Hypothalamus (tissue), 51 donors: ENCODE measurements at regions not wholly inside any gene's neighbourhood (a gene's known extent, or its start where the extent isn't known, plus 50 kb on each side); places are given as distances from the start of the nearest gene placed in this dataset.

Source experiments
- DNase-seq, 51 donors: peaks; one replicate each; lab custom pipeline; 2025; lab: John Stamatoyannopoulos, UW

DNA sequence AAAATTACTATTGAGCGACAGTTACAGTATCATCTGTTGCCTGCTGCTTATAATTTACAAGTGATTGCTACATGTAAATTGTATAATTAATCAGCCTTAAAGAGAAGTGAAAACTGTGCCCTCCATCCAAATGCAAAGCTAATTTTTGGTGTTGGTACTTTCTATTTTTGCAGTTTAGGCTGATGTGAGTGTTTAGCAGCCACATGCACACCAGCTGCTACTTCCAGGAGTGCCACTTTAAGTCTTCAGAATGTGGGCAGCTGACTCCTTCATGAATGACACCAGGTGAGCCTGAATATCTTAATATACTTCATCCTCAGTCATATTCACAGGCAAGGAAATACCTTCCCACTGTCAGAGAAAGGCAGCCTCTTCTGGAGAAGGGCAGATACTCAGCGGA, 149.8 kb upstream of the RASGEF1B start:
- no peak for DNase-seq

DNA sequence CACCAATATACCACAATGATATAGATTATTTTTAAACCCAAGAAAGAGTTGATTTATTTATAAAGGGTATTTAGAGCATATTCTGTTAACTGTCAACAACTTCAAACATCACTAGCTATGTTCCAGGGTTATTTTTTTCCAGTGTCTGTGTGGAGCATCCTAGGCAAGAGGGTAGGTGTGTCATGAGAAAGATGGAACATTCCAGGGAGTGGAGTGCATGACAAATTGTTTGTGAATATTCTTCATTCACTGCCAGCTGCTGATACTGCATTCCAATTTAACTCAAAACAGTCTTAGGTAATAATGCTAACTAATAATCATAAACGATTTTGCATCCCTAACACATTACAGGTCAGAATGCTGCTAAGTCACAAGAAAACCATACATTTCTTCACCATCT, 148.7 kb upstream of the RASGEF1B start:
- DNase-seq = no peak

GRCh38 chr4:81617545-81617944, 145.8 kb upstream of the RASGEF1B start:
- DNase-seq = no peak

DNA sequence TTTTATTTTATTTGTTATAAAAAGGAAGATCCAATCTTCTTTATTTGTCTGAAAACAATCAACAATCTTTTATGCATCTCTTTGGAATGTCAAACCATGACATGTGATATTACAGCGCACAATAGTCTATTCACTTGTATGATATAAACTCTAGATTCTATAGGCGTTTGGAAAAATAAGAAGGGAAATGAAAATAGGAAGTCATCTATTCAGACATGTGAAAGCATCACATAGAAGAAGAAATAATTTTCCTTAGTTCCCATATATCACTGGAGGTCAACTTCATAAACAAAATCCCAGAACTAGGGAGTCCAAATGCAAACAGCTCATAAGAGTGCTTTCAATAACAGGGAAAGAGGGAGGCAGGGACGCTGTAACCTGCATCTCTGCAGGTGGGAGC, 139.5 kb upstream of the RASGEF1B start:
- no peak for DNase-seq

- DNase-seq = no peak
These were observed 138.1 kb upstream of the RASGEF1B start for GRCh38 chr4:81609844-81610243.

DNA sequence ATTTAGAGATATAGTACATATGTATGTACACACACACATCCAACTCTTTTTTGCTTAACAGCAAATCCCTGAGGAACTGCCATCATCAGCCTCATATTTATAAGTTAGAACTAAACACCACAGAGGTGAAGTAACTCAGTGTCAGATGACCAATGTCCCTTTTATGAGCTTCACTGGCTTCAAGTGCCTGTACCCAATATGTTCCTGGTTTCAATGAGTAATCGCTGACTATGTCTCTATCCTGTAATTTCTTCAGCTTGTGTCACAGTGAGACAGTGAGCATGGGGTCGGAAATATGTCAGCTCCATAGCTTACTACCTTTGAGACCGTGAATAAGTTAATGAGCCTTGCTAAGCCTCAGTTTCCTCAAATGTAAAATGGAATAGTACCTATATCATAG, 136.2 kb upstream of the RASGEF1B start:
- DNase-seq = no peak

DNA sequence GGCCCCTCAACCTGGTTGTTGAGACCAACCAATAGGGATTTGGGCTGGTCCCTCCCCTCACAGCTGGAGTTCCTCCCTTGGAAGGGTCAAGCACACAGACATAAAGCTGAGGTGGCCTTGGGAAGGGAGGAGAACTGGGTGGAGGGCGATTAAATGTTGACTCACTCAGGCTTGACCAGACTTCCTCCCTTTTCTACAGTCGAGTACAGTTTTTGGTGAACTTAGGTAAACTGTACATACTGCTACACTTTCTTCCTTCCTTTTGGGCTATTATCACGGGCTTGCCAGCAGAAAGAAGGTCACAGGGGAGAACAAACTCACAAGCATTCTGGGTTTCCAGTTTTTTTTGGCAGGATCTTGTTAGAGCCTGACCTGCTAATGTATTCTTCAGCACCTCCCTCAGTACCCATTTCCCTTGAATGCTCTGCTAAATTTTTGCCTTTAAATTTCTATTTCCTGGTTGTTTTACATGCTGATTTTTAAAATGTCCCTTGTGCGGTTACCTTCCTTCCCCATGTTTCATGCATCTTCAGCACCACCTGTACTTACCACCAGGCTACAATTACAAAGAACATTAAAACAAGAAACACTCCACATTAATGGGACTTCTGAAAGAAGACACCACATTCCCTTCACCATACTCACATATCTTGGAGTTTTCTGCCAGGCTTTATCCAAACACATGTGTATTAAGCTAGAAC, 135.2 kb upstream of the RASGEF1B start:
- no peak for DNase-seq

GRCh38 chr4:81606166-81606565, 134.5 kb upstream of the RASGEF1B start:
- DNase-seq = no peak

DNA sequence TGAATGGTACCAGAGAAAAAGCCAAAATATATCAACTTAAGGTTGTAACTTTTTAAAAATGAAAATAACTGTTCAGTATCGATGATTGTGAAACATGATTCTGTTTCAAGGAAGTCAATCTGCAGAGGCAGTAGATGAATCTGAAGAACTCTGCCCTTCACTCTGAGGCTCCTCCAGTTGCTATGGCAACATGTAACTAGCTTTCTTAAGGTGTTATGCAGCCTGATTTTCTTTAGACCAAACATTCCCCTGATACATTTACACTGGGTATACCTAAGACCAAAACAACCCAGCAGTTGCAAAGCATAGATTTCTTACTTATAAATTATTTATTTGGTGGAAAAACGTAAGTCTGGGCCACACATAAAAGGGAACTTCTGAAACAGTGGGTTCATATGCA, 133.6 kb upstream of the RASGEF1B start:
- peak in 1 of 51 donors; percentile 9 for DNase-seq

- no peak for DNase-seq
These were observed 133.0 kb upstream of the RASGEF1B start for GRCh38 chr4:81604683-81605218.

- no peak for DNase-seq
These were observed 131.1 kb upstream of the RASGEF1B start for GRCh38 chr4:81602854-81603253.

- no peak for DNase-seq
These were observed 129.6 kb upstream of the RASGEF1B start for GRCh38 chr4:81601358-81601694.

GRCh38 chr4:81600520-81601357, 129.0 kb upstream of the RASGEF1B start:
- DNase-seq = peak in 2 of 51 donors; percentile 0 to 2

- no peak for DNase-seq
These were observed 128.2 kb upstream of the RASGEF1B start for GRCh38 chr4:81599742-81600380.

GRCh38 chr4:81595798-81596610, 124.3 kb upstream of the RASGEF1B start:
- DNase-seq = no peak

DNA sequence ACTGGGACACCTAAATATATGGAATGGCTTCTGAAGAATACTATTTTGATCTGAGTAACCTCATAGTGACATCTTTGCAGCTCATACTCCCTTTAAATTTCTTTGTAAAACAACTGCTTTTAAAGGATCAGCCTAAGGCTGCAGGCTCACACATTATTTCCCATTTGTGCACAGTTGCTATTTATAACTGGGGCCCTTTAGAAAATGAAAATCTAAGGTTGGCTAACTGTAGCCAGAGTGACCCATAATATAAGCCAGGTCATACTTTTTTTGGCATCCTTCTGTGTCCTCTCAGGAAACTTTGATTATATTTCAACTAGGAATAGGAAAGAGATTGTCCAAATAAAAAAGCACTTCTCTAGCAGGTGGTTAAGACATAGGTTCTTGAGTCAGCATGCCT, 123.6 kb upstream of the RASGEF1B start:
- no peak for DNase-seq

DNA sequence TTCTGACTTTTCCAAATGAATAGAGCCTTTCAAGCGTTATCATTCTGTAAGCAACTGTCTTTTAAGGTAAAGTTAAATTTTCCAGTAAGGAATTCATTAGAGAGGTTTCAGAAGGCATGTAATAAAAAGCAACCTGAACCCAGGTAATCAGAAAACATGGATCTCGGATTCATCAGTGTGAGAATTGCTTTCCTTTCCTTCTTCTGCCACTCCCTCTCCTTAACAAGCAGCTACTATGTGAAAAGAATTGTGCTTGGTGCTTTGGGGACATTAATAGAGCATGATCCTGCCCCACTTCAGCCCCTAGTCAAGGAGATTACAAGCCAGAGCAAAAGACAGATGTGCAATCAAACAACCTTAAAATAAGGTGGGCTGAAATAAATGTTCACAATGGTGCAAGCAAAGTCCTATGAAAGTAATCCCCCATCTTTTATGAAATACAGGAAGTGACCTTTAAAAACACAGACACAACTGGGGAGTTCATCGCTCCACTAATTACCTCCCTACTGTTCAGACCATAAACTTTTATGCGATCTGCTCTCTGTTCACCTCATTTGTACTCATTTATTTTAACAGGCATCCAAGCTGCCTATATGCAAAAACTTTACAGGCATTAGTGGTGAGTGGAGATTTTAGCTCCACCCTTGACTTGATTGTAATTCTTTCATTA, 122.9 kb upstream of the RASGEF1B start:
- DNase-seq = no peak

- no peak for DNase-seq
These were observed 121.0 kb upstream of the RASGEF1B start for GRCh38 chr4:81592701-81593100.

GRCh38 chr4:81590596-81590995, 118.9 kb upstream of the RASGEF1B start:
- no peak for DNase-seq

DNA sequence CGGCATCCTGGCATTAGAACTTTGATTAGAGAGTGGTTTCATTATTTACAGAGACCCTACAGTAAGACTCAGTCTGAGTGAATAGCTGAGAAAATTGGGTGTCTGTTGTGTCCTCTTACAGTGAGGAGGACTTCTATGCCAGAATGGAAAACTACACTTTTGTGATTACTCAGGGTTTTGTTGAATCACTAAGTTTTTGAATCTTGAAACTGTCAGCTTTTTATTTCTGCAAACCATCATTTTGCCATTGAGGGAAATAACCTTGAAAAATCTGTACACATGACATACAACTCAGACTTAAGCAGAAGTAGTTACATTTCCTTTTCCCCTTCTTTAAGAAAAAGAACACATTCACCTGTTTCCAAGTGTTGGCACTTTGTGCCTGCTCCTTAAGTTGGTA, 117.6 kb upstream of the RASGEF1B start:
- DNase-seq = no peak
